Upper lobe of right lung (tissue), 1 donor: ENCODE measurements at regions not wholly inside any gene's neighbourhood (a gene's known extent, or its start where the extent isn't known, plus 50 kb on each side); places are given as distances from the start of the nearest gene placed in this dataset.

Experiments used
- ATAC-seq: fragments of 200-7000 bp; cut with Tn5 transposase; one replicate; pipeline ENCODE4 v1.9.1; 2020; ENCODE audit warnings: mild to moderate bottlenecking, moderate library complexity
- DNase-seq: peaks from one replicate; pipeline ENCODE4 v3.0.0-alpha.2; 2020
- H3K27ac ChIP-seq: fragments of 200-600 bp; one replicate; pipeline ENCODE4 v1.8.0; 2022
- H3K27me3 ChIP-seq: fragments of 200-600 bp; one replicate; pipeline ENCODE4 v1.8.0; 2022; ENCODE audit warnings: mild to moderate bottlenecking
- H3K36me3 ChIP-seq: fragments of 200-600 bp; one replicate; pipeline ENCODE4 v1.8.0; 2022
- H3K4me1 ChIP-seq: fragments of 200-600 bp; one replicate; pipeline ENCODE4 v1.8.0; 2022
- H3K4me3 ChIP-seq: fragments of 200-600 bp; one replicate; pipeline ENCODE4 v1.8.0; 2022; ENCODE audit warnings: mild to moderate bottlenecking
- H3K9me3 ChIP-seq: fragments of 200-600 bp; one replicate; pipeline ENCODE4 v1.8.0; 2022
- CTCF ChIP-seq: fragments of 200-600 bp; IDR thresholded peaks from one replicate; pipeline ENCODE4 v1.8.0; 2022; ENCODE audit warnings: antibody characterized with exemption
- intact Hi-C: fragments of 100-400 bp; cut with DNase I; formaldehyde crosslinking; loops from one replicate; pipeline ENCODE4 v1.11.0; 2022
- donor health status: DM: no; HTN: yes; CAD: no; lungs with severe emphysema.

GRCh38 chr17:77398274-77398673 is 257.5 kb downstream of the SEC14L1 start:
- Histone ChIP-seq H3K4me1 (peaks cover 37% of the 10 kb centered on the region), H3K36me3 (peaks cover 18% of the 10 kb centered on the region), H3K4me3 (no peak overlapping the region), H3K27me3 (no peaks in the 10 kb centered on the region), H3K27ac (no peak overlapping the region), H3K9me3 (no peaks in the 10 kb centered on the region)
- intact Hi-C loops: no loop called here
- TF ChIP-seq CTCF: no peak
- ATAC-seq (no peak), DNase-seq (no peak)

- no peak overlapping the region for H3K4me3 ChIP-seq
- H3K27ac ChIP-seq: no peak overlapping the region
- no peaks in the 10 kb centered on the region for H3K9me3 ChIP-seq
- H3K4me1 ChIP-seq: peaks cover 35% of the 10 kb centered on the region
- DNase-seq (no peak), ATAC-seq (no peak)
- intact Hi-C loops: no loop called here
- TF ChIP-seq CTCF: no peak
- no peaks in the 10 kb centered on the region for H3K27me3 ChIP-seq
- peaks cover 22% of the 10 kb centered on the region for H3K36me3 ChIP-seq
Measured at GRCh38 chr17:77399319-77399957, 258.7 kb downstream of the SEC14L1 start.

- H3K9me3 ChIP-seq: no peaks in the 10 kb centered on the region
- intact Hi-C loops: no loop called here
- ATAC-seq: peak; percentile 65
- H3K36me3 ChIP-seq: peaks cover 22% of the 10 kb centered on the region
- no peak for DNase-seq
- peak overlapping the region; percentile 27 for H3K27ac ChIP-seq
- peaks cover 37% of the 10 kb centered on the region for H3K4me1 ChIP-seq
- no peak overlapping the region for H3K4me3 ChIP-seq
- H3K27me3 ChIP-seq: no peaks in the 10 kb centered on the region
- TF ChIP-seq CTCF: peak; percentile 46
Measured at GRCh38 chr17:77400445-77400870, 259.7 kb downstream of the SEC14L1 start.

GRCh38 chr17:77402159-77402731 is 261.5 kb downstream of the SEC14L1 start:
- Histone ChIP-seq H3K9me3 (no peaks in the 10 kb centered on the region), H3K4me1 (peaks cover 52% of the 10 kb centered on the region), H3K27me3 (no peaks in the 10 kb centered on the region), H3K36me3 (peaks cover 22% of the 10 kb centered on the region), H3K4me3 (no peak overlapping the region), H3K27ac (no peak overlapping the region)
- no peak for DNase-seq
- no peak for ATAC-seq
- TF ChIP-seq CTCF: no peak
- intact Hi-C loops: no loop called here

GRCh38 chr17:77403854-77404253 is 263.1 kb downstream of the SEC14L1 start:
- no peaks in the 10 kb centered on the region for H3K27me3 ChIP-seq
- intact Hi-C loops: no loop called here
- peaks cover 66% of the 10 kb centered on the region for H3K4me1 ChIP-seq
- H3K4me3 ChIP-seq: no peak overlapping the region
- DNase-seq (no peak), ATAC-seq (no peak)
- H3K9me3 ChIP-seq: no peaks in the 10 kb centered on the region
- peak overlapping the region; percentile 68 for H3K27ac ChIP-seq
- H3K36me3 ChIP-seq: peaks cover 22% of the 10 kb centered on the region
- TF ChIP-seq CTCF: no peak
